ENCODE measurements at regions not wholly inside any gene's neighbourhood (a gene's known extent, or its start where the extent isn't known, plus 50 kb on each side); places are given as distances from the start of the nearest gene placed in this dataset.

- H3K4me1 ChIP-seq (ENCODE audit: control insufficient read depth, insufficient read depth, low read length) = no peaks in the 10 kb centered on the region
- intact Hi-C loops (cut with micrococcal nuclease; ENCODE audit: unreplicated experiment) = no loop called here
- TF ChIP-seq BCL11A (IDR thresholded peaks at IDR 0.05; ENCODE audit: low read depth, low read length) (no peak), RELA (IDR thresholded peaks at IDR 0.05; ENCODE audit: borderline replicate concordance, partially characterized antibody) (no peak), ETV6 (conservative IDR thresholded peaks at IDR 0.05 in 1 of 2, IDR thresholded peaks at IDR 0.05 in 1 of 2; ENCODE audit: borderline replicate concordance in 1 of 2, low read depth in 1 of 2) (no peak), SIX5 (IDR thresholded peaks at IDR 0.05; ENCODE audit: low read depth, low read length, severe bottlenecking) (no peak), ATF7 (IDR thresholded peaks at IDR 0.05; ENCODE audit: low read depth) (no peak), EGR1 (IDR thresholded peaks at IDR 0.05; ENCODE audit: borderline replicate concordance in 1 of 2, low read depth in 2 of 2, low read length in 2 of 2) (no peak), ZBTB33 (IDR thresholded peaks at IDR 0.05) (no peak), SMARCA5 (IDR thresholded peaks at IDR 0.05) (no peak), CTCF (IDR thresholded peaks at IDR 0.05 in 2 of 3, conservative IDR thresholded peaks at IDR 0.05 in 1 of 3; ENCODE audit: control insufficient read depth in 2 of 3, extremely low read depth in 1 of 3, insufficient read depth in 1 of 3, low read depth in 3 of 3, low read length in 3 of 3) (no peak), IRF3 (IDR thresholded peaks at IDR 0.05) (no peak), DPF2 (IDR thresholded peaks at IDR 0.05) (no peak), E4F1 (IDR thresholded peaks at IDR 0.05; ENCODE audit: borderline replicate concordance, partially characterized antibody) (no peak), E2F8 (IDR thresholded peaks at IDR 0.05; ENCODE audit: low read depth, partially characterized antibody) (no peak)
Measured at GRCh38 chr7:116386674-116387073, 112.9 kb upstream of the CAV2 start.

More at GRCh38 chr7:116386674-116387073, 112.9 kb upstream of the CAV2 start:
- RAD21 ChIA-PET (ENCODE audit: unreplicated experiment) = no interaction called here
- SMC1A ChIA-PET (ENCODE audit: uncharacterized antibody, unreplicated experiment) = no interaction called here
- no TSS peak for BruUV-seq (replicated peaks)
- H3K36me3 ChIP-seq (ENCODE audit: control insufficient read depth in 2 of 2, insufficient read depth in 2 of 2, low read length in 1 of 2) = no peaks in the 10 kb centered on the region
- WGBS (ENCODE audit: insufficient coverage, insufficient replicate concordance, low lambda C conversion rate, missing lambda C conversion rate) = 69% methylated on average over 5 of the region's 5 CpGs
- no peaks in the 10 kb centered on the region for H4K20me1 ChIP-seq (ENCODE audit: control insufficient read depth, insufficient read depth)
- no peak overlapping the region for H3K9ac ChIP-seq (ENCODE audit: control insufficient read depth, insufficient read depth, low read length)
- no peak for ATAC-seq
- no peaks in the 10 kb centered on the region for H3K79me2 ChIP-seq (ENCODE audit: control insufficient read depth, insufficient read depth, low read length)
- CTCF ChIA-PET = no interaction called here
- H3K9me3 ChIP-seq (replicated peaks; ENCODE audit: control insufficient read depth, insufficient read depth, low read length) = no peaks in the 10 kb centered on the region
- DNase-seq (ENCODE audit: low read depth, low spot score) = no peak
- H3K27ac ChIP-seq (ENCODE audit: control insufficient read depth, insufficient read depth) = no peak overlapping the region
- FAIRE-seq = no peak
- POLR2A ChIA-PET = no interaction called here
- H3K4me3 ChIP-seq = no peak overlapping the region
- no peak overlapping the region for H2AFZ ChIP-seq (ENCODE audit: control insufficient read depth, low read depth, low read length)
- no peak overlapping the region for H3K4me2 ChIP-seq (ENCODE audit: control insufficient read depth, insufficient read depth)
- in situ Hi-C loops (cut with MboI) = no loop called here
- H3K27me3 ChIP-seq (replicated peaks in 1 of 2; ENCODE audit: control insufficient read depth in 2 of 2, insufficient read depth in 2 of 2, low read length in 1 of 2) = no peaks in the 10 kb centered on the region
